Skin of body (tissue), 1 donor: ENCODE measurements at regions not wholly inside any gene's neighbourhood (a gene's known extent, or its start where the extent isn't known, plus 50 kb on each side); places are given as distances from the start of the nearest gene placed in this dataset.
"Not testable (repeated sequence)": the region's sequence is repeated elsewhere in the genome, so short reads cannot be mapped to it uniquely, and the experiment has no call there.

ENCODE experiments used
- DNase-seq: peaks from one replicate; lab custom pipeline; 2025; lab: John Stamatoyannopoulos, UW

- not testable (repeated sequence) for DNase-seq
Observed at GRCh38 chr2:111567233-111567632, 316.8 kb downstream of the ANAPC1 start.

- not testable (repeated sequence) for DNase-seq
Observed at GRCh38 chr2:111569356-111570199, 314.4 kb downstream of the ANAPC1 start.

- not testable (repeated sequence) for DNase-seq
Observed at GRCh38 chr2:111570300-111571114, 313.5 kb downstream of the ANAPC1 start.

GRCh38 chr2:111574803-111575202 lies 309.2 kb downstream of the ANAPC1 start:
- DNase-seq: not testable (repeated sequence)

- DNase-seq: not testable (repeated sequence)
Observed at GRCh38 chr2:111577154-111577885, 306.7 kb downstream of the ANAPC1 start.

- not testable (repeated sequence) for DNase-seq
Observed at GRCh38 chr2:111579500-111580134, 304.4 kb downstream of the ANAPC1 start.

- DNase-seq: not testable (repeated sequence)
Observed at GRCh38 chr2:111580616-111581015, 303.4 kb downstream of the ANAPC1 start.

- DNase-seq: not testable (repeated sequence)
Observed at GRCh38 chr2:111582090-111582489, 301.9 kb downstream of the ANAPC1 start.

- not testable (repeated sequence) for DNase-seq
Observed at GRCh38 chr2:111583480-111583879, 300.5 kb downstream of the ANAPC1 start.

- not testable (repeated sequence) for DNase-seq
Observed at GRCh38 chr2:111584540-111584939, 299.5 kb downstream of the ANAPC1 start.

GRCh38 chr2:111584950-111585349 lies 299.0 kb downstream of the ANAPC1 start:
- not testable (repeated sequence) for DNase-seq

GRCh38 chr2:111586014-111586413 lies 298.0 kb downstream of the ANAPC1 start:
- DNase-seq: not testable (repeated sequence)

- not testable (repeated sequence) for DNase-seq
Observed at GRCh38 chr2:111595072-111595471, 288.9 kb downstream of the ANAPC1 start.

- not testable (repeated sequence) for DNase-seq
Observed at GRCh38 chr2:111596808-111597705, 286.9 kb downstream of the ANAPC1 start.

GRCh38 chr2:111598944-111599343 lies 285.0 kb downstream of the ANAPC1 start:
- not testable (repeated sequence) for DNase-seq

- not testable (repeated sequence) for DNase-seq
Observed at GRCh38 chr2:111602259-111602658, 281.7 kb downstream of the ANAPC1 start.

- not testable (repeated sequence) for DNase-seq
Observed at GRCh38 chr2:111605798-111606197, 278.2 kb downstream of the ANAPC1 start.

- not testable (repeated sequence) for DNase-seq
Observed at GRCh38 chr2:111606632-111607031, 277.4 kb downstream of the ANAPC1 start.

- not testable (repeated sequence) for DNase-seq
Observed at GRCh38 chr2:111609146-111609844, 274.7 kb downstream of the ANAPC1 start.
